GM12878 (cell line): ENCODE measurements at regions not wholly inside any gene's neighbourhood (a gene's known extent, or its start where the extent isn't known, plus 50 kb on each side); places are given as distances from the start of the nearest gene placed in this dataset.

Experiments
- ATAC-seq: fragments of 200-7000 bp; cut with Tn5 transposase; 3 replicates; pipeline ENCODE4 v1.9.1; 2020; ENCODE audit warnings: mild to moderate bottlenecking, moderate library complexity
- BruUV-seq: library from RNA; stranded (reverse); fragments of 400-500 nt; replicated peaks from 2 replicates; lab custom pipeline; 2021; lab: Mats Ljungman, UMichigan
- CTCF ChIA-PET: fragments of 300-600 bp; sonication (Branson Sonifier 250); formaldehyde crosslinking; extraction: SDS; loops from one replicate; lab custom pipeline; 2021; ENCODE audit warnings: inconsistent platforms; lab: Yijun Ruan, JAX
- POLR2A ChIA-PET: fragments of 350-600 bp; formaldehyde crosslinking; extraction: SDS; loops from one replicate; lab custom pipeline; 2021; ENCODE audit warnings: inconsistent platforms; lab: Charles Lee
- RAD21 ChIA-PET: fragments of 300-600 bp; sonication (Branson Sonifier 250); formaldehyde crosslinking; loops from one replicate; lab custom pipeline; 2023; ENCODE audit warnings: antibody characterized with exemption; ENCODE audit not compliant: unreplicated experiment; lab: Charles Lee
- SMC1A ChIA-PET: fragments of 300-600 bp; sonication (Branson Sonifier 250); formaldehyde crosslinking; loops from one replicate; lab custom pipeline; 2023; ENCODE audit not compliant: unreplicated experiment, uncharacterized antibody; lab: Charles Lee
- DNase-seq: peaks from one replicate; pipeline ENCODE4 v3.0.0-alpha.2; 2011; ENCODE audit warnings: low read depth, low spot score
- FAIRE-seq: peaks from 3 replicates; lab custom pipeline; 2011; peaks lifted over from hg19 to GRCh38; lab: Jason Lieb, UNC
- H2AFZ ChIP-seq: 2 replicates; pipeline ENCODE4 v1.6.0; 2011; ENCODE audit warnings: low read depth, low read length, control low read depth; ENCODE audit not compliant: control insufficient read depth
- H3K27ac ChIP-seq: 2 replicates; pipeline ENCODE4 v1.5.1; 2011; ENCODE audit warnings: control low read depth; ENCODE audit not compliant: control insufficient read depth, insufficient read depth
- H3K27me3 ChIP-seq, 2 experiments: replicated peaks in 1 of 2; 2 replicates each; pipeline versions ENCODE4 v1.6.0 to v1.6.1; 2011; ENCODE audit warnings: low read length in 1 of 2; ENCODE audit not compliant: control insufficient read depth in 2 of 2, insufficient read depth in 2 of 2
- H3K36me3 ChIP-seq, 2 experiments: 2 replicates each; pipeline ENCODE4 v1.5.1; 2011; ENCODE audit warnings: low read length in 1 of 2; ENCODE audit not compliant: control insufficient read depth in 2 of 2, insufficient read depth in 2 of 2
- H3K4me1 ChIP-seq: 2 replicates; pipeline ENCODE4 v1.6.1; 2011; ENCODE audit warnings: mild to moderate bottlenecking, low read length, moderate library complexity, mixed read lengths; ENCODE audit not compliant: control insufficient read depth, insufficient read depth
- H3K4me2 ChIP-seq: 2 replicates; pipeline ENCODE4 v1.6.0; 2011; ENCODE audit warnings: control low read depth; ENCODE audit not compliant: control insufficient read depth, insufficient read depth
- H3K4me3 ChIP-seq: fragments of 200-600 bp; sonication (generic); 2 replicates; pipeline ENCODE4 v1.5.1; 2016
- H3K79me2 ChIP-seq: 2 replicates; pipeline ENCODE4 v1.6.0; 2011; ENCODE audit warnings: low read length; ENCODE audit not compliant: control insufficient read depth, insufficient read depth
- H3K9ac ChIP-seq: 2 replicates; pipeline ENCODE4 v1.8.0; 2011; ENCODE audit warnings: low read length, control low read depth, mixed read lengths; ENCODE audit not compliant: control insufficient read depth, insufficient read depth
- H3K9me3 ChIP-seq: replicated peaks from 3 replicates; pipeline ENCODE4 v1.5.1; 2011; ENCODE audit warnings: mild to moderate bottlenecking, low read length; ENCODE audit not compliant: control insufficient read depth, insufficient read depth
- H4K20me1 ChIP-seq: 2 replicates; pipeline ENCODE4 v1.6.0; 2011; ENCODE audit not compliant: control insufficient read depth, insufficient read depth
- ATF7 ChIP-seq: fragments of 450-650 bp; IDR thresholded peaks from 2 replicates; pipeline ENCODE4 v1.6.1; 2016; ENCODE audit warnings: low read depth, mild to moderate bottlenecking
- CREM ChIP-seq: IDR thresholded peaks from 2 replicates; pipeline ENCODE4 v1.6.1; 2014; ENCODE audit warnings: antibody characterized with exemption, low read depth
- EGR1 ChIP-seq, 2 experiments: IDR thresholded peaks; 1 replicate in 1 of 2; 2 replicates in 1 of 2; pipeline ENCODE4 v1.6.1; 2011 to 2012; ENCODE audit warnings: low read depth in 2 of 2, low read length in 2 of 2, borderline replicate concordance in 1 of 2, mild to moderate bottlenecking in 1 of 2, moderate library complexity in 1 of 2
- JUNB ChIP-seq: IDR thresholded peaks from 2 replicates; pipeline ENCODE4 v1.6.1; 2016; ENCODE audit warnings: antibody characterized with exemption, mild to moderate bottlenecking
- MEF2B ChIP-seq: fragments of 450-650 bp; IDR thresholded peaks from 2 replicates; pipeline ENCODE4 v1.6.1; 2018; ENCODE audit warnings: mild to moderate bottlenecking, moderate library complexity; ENCODE audit not compliant: partially characterized antibody, poor library complexity, severe bottlenecking
- POLR2AphosphoS5 ChIP-seq: IDR thresholded peaks from 2 replicates; pipeline ENCODE4 v1.6.1; 2011; ENCODE audit warnings: mild to moderate bottlenecking, low read length, inconsistent platforms
- SREBF2 ChIP-seq: IDR thresholded peaks from 2 replicates; pipeline ENCODE4 v1.6.1; 2012; ENCODE audit warnings: mild to moderate bottlenecking, low read length
- ZNF217 ChIP-seq: fragments of 450-650 bp; IDR thresholded peaks from 2 replicates; pipeline ENCODE4 v1.6.1; 2017; ENCODE audit warnings: antibody characterized with exemption, mild to moderate bottlenecking
- WGBS: methylation state at CpG from one replicate; pipeline ENCODE4 v1.1.6; 2016; ENCODE audit warnings: low lambda C conversion rate; ENCODE audit not compliant: insufficient replicate concordance, insufficient coverage; ENCODE audit errors: missing lambda C conversion rate; 5-methylcytosine and 5-hydroxymethylcytosine counted together
- in situ Hi-C: fragments of 300-500 bp; cut with MboI; formaldehyde crosslinking; loops from 9 replicates; pipeline ENCODE4 v1.14.3; 2018; ENCODE audit warnings: mixed read lengths
- intact Hi-C: fragments of 100-400 bp; cut with micrococcal nuclease; formaldehyde crosslinking; loops from one replicate; pipeline ENCODE4 v1.14.2; 2022; ENCODE audit not compliant: unreplicated experiment
- TF ChIP-seq, protein P1 (sequence below), 3 experiments: IDR thresholded peaks in 2 of 3; conservative IDR thresholded peaks in 1 of 3; 2 replicates each; pipeline ENCODE4 v1.5.1; 2011; ENCODE audit warnings: low read depth in 3 of 3, low read length in 3 of 3, mild to moderate bottlenecking in 3 of 3, control low read depth in 2 of 3, moderate library complexity in 2 of 3, inconsistent platforms in 1 of 3, mixed read lengths in 1 of 3; ENCODE audit not compliant: control insufficient read depth in 2 of 3, insufficient read depth in 1 of 3; ENCODE audit errors: extremely low read depth in 1 of 3
- TF ChIP-seq, protein P2 (sequence below): IDR thresholded peaks from 2 replicates; pipeline ENCODE4 v1.6.1; 2011; ENCODE audit warnings: mild to moderate bottlenecking, low read depth, low read length, moderate library complexity; ENCODE audit not compliant: insufficient replicate concordance
- TF ChIP-seq, protein P3 (sequence below): IDR thresholded peaks from 2 replicates; pipeline ENCODE4 v1.6.1; 2012; ENCODE audit warnings: mild to moderate bottlenecking, low read depth, low read length
- TF ChIP-seq, protein P4 (sequence below): IDR thresholded peaks from 2 replicates; pipeline ENCODE4 v1.6.1; 2012; ENCODE audit warnings: low read depth, low read length, improper control_type of control experiment
- TF ChIP-seq, protein P5 (sequence below): fragments of 450-650 bp; IDR thresholded peaks from 2 replicates; pipeline ENCODE4 v1.6.1; 2017; ENCODE audit warnings: mild to moderate bottlenecking, moderate library complexity

DNA sequence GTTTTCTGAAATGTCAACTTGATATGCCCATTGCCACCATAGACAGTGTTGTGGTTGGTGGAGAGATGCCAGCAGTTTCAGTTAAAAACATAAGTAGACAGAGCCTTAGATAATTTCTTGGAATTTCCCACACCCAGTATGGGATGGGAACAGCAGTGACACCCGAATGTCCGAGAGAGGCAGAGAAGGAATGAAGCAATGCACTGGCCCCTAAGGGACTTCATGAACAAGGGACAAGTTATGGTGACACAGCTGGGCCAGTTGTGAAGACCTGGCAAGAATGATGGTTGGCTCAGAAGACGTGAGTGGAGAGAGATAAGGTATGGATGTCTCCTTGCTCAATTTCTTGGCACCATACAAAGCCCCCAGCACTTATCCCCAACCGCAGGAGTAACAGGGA lies 165.2 kb upstream of the APCDD1 start:
- H3K27me3 ChIP-seq: no peaks in the 10 kb centered on the region
- SMC1A ChIA-PET: no interaction called here
- CTCF ChIA-PET: no interaction called here
- RAD21 ChIA-PET: no interaction called here
- H4K20me1 ChIP-seq: no peaks in the 10 kb centered on the region
- in situ Hi-C loops: no loop called here
- no peak for FAIRE-seq
- peaks cover 11% of the 10 kb centered on the region for H3K4me1 ChIP-seq
- H3K4me3 ChIP-seq: no peak overlapping the region
- TF ChIP-seq MEF2B (no peak), ZNF217 (no peak), SREBF2 (no peak), ATF7 (no peak), CREM (no peak), JUNB (no peak), EGR1 (IDR thresholded peaks at IDR 0.05; ENCODE audit: borderline replicate concordance in 1 of 2, low read depth in 2 of 2, low read length in 2 of 2) (no peak), POLR2AphosphoS5 (no peak)
- TF ChIP-seq, protein P1, sequence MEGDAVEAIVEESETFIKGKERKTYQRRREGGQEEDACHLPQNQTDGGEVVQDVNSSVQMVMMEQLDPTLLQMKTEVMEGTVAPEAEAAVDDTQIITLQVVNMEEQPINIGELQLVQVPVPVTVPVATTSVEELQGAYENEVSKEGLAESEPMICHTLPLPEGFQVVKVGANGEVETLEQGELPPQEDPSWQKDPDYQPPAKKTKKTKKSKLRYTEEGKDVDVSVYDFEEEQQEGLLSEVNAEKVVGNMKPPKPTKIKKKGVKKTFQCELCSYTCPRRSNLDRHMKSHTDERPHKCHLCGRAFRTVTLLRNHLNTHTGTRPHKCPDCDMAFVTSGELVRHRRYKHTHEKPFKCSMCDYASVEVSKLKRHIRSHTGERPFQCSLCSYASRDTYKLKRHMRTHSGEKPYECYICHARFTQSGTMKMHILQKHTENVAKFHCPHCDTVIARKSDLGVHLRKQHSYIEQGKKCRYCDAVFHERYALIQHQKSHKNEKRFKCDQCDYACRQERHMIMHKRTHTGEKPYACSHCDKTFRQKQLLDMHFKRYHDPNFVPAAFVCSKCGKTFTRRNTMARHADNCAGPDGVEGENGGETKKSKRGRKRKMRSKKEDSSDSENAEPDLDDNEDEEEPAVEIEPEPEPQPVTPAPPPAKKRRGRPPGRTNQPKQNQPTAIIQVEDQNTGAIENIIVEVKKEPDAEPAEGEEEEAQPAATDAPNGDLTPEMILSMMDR (IDR thresholded peaks at IDR 0.05 in 2 of 3, conservative IDR thresholded peaks at IDR 0.05 in 1 of 3; ENCODE audit: control insufficient read depth in 2 of 3, extremely low read depth in 1 of 3, insufficient read depth in 1 of 3, low read depth in 3 of 3, low read length in 3 of 3): no peak
- TF ChIP-seq, protein P2, sequence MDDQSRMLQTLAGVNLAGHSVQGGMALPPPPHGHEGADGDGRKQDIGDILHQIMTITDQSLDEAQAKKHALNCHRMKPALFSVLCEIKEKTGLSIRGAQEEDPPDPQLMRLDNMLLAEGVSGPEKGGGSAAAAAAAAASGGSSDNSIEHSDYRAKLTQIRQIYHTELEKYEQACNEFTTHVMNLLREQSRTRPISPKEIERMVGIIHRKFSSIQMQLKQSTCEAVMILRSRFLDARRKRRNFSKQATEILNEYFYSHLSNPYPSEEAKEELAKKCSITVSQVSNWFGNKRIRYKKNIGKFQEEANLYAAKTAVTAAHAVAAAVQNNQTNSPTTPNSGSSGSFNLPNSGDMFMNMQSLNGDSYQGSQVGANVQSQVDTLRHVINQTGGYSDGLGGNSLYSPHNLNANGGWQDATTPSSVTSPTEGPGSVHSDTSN: no peak
- TF ChIP-seq, protein P3, sequence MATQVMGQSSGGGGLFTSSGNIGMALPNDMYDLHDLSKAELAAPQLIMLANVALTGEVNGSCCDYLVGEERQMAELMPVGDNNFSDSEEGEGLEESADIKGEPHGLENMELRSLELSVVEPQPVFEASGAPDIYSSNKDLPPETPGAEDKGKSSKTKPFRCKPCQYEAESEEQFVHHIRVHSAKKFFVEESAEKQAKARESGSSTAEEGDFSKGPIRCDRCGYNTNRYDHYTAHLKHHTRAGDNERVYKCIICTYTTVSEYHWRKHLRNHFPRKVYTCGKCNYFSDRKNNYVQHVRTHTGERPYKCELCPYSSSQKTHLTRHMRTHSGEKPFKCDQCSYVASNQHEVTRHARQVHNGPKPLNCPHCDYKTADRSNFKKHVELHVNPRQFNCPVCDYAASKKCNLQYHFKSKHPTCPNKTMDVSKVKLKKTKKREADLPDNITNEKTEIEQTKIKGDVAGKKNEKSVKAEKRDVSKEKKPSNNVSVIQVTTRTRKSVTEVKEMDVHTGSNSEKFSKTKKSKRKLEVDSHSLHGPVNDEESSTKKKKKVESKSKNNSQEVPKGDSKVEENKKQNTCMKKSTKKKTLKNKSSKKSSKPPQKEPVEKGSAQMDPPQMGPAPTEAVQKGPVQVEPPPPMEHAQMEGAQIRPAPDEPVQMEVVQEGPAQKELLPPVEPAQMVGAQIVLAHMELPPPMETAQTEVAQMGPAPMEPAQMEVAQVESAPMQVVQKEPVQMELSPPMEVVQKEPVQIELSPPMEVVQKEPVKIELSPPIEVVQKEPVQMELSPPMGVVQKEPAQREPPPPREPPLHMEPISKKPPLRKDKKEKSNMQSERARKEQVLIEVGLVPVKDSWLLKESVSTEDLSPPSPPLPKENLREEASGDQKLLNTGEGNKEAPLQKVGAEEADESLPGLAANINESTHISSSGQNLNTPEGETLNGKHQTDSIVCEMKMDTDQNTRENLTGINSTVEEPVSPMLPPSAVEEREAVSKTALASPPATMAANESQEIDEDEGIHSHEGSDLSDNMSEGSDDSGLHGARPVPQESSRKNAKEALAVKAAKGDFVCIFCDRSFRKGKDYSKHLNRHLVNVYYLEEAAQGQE: no peak
- TF ChIP-seq, protein P4, sequence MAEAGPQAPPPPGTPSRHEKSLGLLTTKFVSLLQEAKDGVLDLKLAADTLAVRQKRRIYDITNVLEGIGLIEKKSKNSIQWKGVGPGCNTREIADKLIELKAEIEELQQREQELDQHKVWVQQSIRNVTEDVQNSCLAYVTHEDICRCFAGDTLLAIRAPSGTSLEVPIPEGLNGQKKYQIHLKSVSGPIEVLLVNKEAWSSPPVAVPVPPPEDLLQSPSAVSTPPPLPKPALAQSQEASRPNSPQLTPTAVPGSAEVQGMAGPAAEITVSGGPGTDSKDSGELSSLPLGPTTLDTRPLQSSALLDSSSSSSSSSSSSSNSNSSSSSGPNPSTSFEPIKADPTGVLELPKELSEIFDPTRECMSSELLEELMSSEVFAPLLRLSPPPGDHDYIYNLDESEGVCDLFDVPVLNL: no peak
- TF ChIP-seq, protein P5, sequence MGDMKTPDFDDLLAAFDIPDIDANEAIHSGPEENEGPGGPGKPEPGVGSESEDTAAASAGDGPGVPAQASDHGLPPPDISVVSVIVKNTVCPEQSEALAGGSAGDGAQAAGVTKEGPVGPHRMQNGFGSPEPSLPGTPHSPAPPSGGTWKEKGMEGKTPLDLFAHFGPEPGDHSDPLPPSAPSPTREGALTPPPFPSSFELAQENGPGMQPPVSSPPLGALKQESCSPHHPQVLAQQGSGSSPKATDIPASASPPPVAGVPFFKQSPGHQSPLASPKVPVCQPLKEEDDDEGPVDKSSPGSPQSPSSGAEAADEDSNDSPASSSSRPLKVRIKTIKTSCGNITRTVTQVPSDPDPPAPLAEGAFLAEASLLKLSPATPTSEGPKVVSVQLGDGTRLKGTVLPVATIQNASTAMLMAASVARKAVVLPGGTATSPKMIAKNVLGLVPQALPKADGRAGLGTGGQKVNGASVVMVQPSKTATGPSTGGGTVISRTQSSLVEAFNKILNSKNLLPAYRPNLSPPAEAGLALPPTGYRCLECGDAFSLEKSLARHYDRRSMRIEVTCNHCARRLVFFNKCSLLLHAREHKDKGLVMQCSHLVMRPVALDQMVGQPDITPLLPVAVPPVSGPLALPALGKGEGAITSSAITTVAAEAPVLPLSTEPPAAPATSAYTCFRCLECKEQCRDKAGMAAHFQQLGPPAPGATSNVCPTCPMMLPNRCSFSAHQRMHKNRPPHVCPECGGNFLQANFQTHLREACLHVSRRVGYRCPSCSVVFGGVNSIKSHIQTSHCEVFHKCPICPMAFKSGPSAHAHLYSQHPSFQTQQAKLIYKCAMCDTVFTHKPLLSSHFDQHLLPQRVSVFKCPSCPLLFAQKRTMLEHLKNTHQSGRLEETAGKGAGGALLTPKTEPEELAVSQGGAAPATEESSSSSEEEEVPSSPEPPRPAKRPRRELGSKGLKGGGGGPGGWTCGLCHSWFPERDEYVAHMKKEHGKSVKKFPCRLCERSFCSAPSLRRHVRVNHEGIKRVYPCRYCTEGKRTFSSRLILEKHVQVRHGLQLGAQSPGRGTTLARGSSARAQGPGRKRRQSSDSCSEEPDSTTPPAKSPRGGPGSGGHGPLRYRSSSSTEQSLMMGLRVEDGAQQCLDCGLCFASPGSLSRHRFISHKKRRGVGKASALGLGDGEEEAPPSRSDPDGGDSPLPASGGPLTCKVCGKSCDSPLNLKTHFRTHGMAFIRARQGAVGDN: no peak
- TF ChIP-seq, all 136 proteins: peak for 0
- H3K4me2 ChIP-seq: no peak overlapping the region
- no peak overlapping the region for H3K27ac ChIP-seq
- H3K9me3 ChIP-seq: no peaks in the 10 kb centered on the region; the same call in 2 of the 3 replicates
- no TSS peak for BruUV-seq
- H2AFZ ChIP-seq: no peak overlapping the region
- no peaks in the 10 kb centered on the region for H3K79me2 ChIP-seq
- no peaks in the 10 kb centered on the region for H3K36me3 ChIP-seq
- H3K9ac ChIP-seq: no peak overlapping the region
- no peak for DNase-seq
- POLR2A ChIA-PET: no interaction called here
- intact Hi-C loops: no loop called here
- WGBS: 59% methylated on average over 4 of the region's 4 CpGs
- ATAC-seq: no peak
